Right cardiac atrium (tissue), 5 donors: ENCODE measurements at regions not wholly inside any gene's neighbourhood (a gene's known extent, or its start where the extent isn't known, plus 50 kb on each side); places are given as distances from the start of the nearest gene placed in this dataset.

Experiments
- ATAC-seq, 2 donors: fragments of 200-7000 bp; cut with Tn5 transposase; one replicate each; pipeline versions ENCODE4 v1.8.0 to v1.9.1; 2020; ENCODE audit warnings: moderate library complexity in 2 of 2, mild to moderate bottlenecking in 1 of 2
- DNase-seq, 3 donors: peaks; one replicate each; pipeline ENCODE4 v3.0.0-alpha.2; 2020
- H3K27ac ChIP-seq: one replicate; pipeline ENCODE4 v1.5.1; 2013; ENCODE audit warnings: mild to moderate bottlenecking, low read length, control low read depth, moderate library complexity
- H3K27me3 ChIP-seq: one replicate; pipeline ENCODE4 v1.6.1; 2013; ENCODE audit not compliant: control insufficient read depth, insufficient read depth
- H3K4me1 ChIP-seq: one replicate; pipeline ENCODE4 v1.6.1; 2013; ENCODE audit warnings: low read length; ENCODE audit not compliant: control insufficient read depth, insufficient read depth
- H3K4me3 ChIP-seq: one replicate; pipeline ENCODE4 v1.5.1; 2013; ENCODE audit warnings: low read length, control low read depth
- H3K9me3 ChIP-seq: one replicate; pipeline ENCODE4 v1.6.1; 2013; ENCODE audit warnings: low read length; ENCODE audit not compliant: control insufficient read depth
- WGBS: extraction: QIAGEN DNeasy Blood & Tissue Kit; methylation state at CpG from one replicate; pipeline ENCODE4 v1.1.7; 2013; 5-methylcytosine and 5-hydroxymethylcytosine counted together
- intact Hi-C, 4 donors: fragments of 100-400 bp; cut with DNase I; formaldehyde crosslinking; loops; one replicate each; pipeline versions ENCODE4 v1.11.0 to v1.14.0; 2022 to 2023
- donor health status: healthy with polysubstance abuse.
- donor health status: DM: no; HTN: yes; CAD: no.
- donor health status: DM: no; HTN: no; CAD: no.
- donor health status: DM: no; HTN: yes; CAD: no; lungs with severe emphysema.
- donor health status: DM: yes; HTN: yes; CAD: no.

GRCh38 chr5:114206640-114207039 lies 155.2 kb upstream of the KCNN2 start:
- no peaks in the 10 kb centered on the region for H3K27me3 ChIP-seq
- H3K9me3 ChIP-seq = no peaks in the 10 kb centered on the region
- no peak overlapping the region for H3K4me3 ChIP-seq
- no peaks in the 10 kb centered on the region for H3K4me1 ChIP-seq
- intact Hi-C loops = no loop called here
- 70% methylated on average over 3 of the region's 3 CpGs for WGBS
- no peak for ATAC-seq
- no peak for DNase-seq
- no peak overlapping the region for H3K27ac ChIP-seq

GRCh38 chr5:114207615-114208014 lies 154.3 kb upstream of the KCNN2 start:
- H3K27me3 ChIP-seq = no peaks in the 10 kb centered on the region
- intact Hi-C loops = no loop called here

GRCh38 chr5:114208120-114208519 lies 153.8 kb upstream of the KCNN2 start:
- intact Hi-C loops = no loop called here
- Histone ChIP-seq H3K4me3 (no peak overlapping the region), H3K9me3 (no peaks in the 10 kb centered on the region), H3K27me3 (no peaks in the 10 kb centered on the region), H3K4me1 (no peaks in the 10 kb centered on the region), H3K27ac (peak overlapping the region; percentile 48)
- WGBS = 39% methylated on average over 2 of the region's 2 CpGs
- DNase-seq = no peak
- ATAC-seq = peak in 1 of 2 donors; percentile 59

More at GRCh38 chr5:114207615-114208014, 154.3 kb upstream of the KCNN2 start:
- Histone ChIP-seq H3K9me3 (no peaks in the 10 kb centered on the region), H3K27ac (no peak overlapping the region), H3K4me1 (no peaks in the 10 kb centered on the region), H3K4me3 (no peak overlapping the region)
- ATAC-seq = peak in 1 of 2 donors; percentile 36
- DNase-seq = no peak
- 48% methylated on average over 3 of the region's 3 CpGs for WGBS

GRCh38 chr5:114208588-114208987 lies 153.3 kb upstream of the KCNN2 start:
- no peaks in the 10 kb centered on the region for H3K9me3 ChIP-seq
- 57% methylated on average over 2 of the region's 2 CpGs for WGBS
- H3K4me3 ChIP-seq = no peak overlapping the region
- no peaks in the 10 kb centered on the region for H3K4me1 ChIP-seq
- no peaks in the 10 kb centered on the region for H3K27me3 ChIP-seq
- ATAC-seq = peak in 1 of 2 donors; percentile 73
- peak overlapping the region; percentile 48 for H3K27ac ChIP-seq
- intact Hi-C loops = no loop called here
- no peak for DNase-seq

- intact Hi-C loops = no loop called here
- no peak overlapping the region for H3K4me3 ChIP-seq
- WGBS = 43% methylated on average over 3 of the region's 3 CpGs
- H3K27me3 ChIP-seq = no peaks in the 10 kb centered on the region
- no peaks in the 10 kb centered on the region for H3K9me3 ChIP-seq
- ATAC-seq (no peak), DNase-seq (no peak)
- H3K4me1 ChIP-seq = no peaks in the 10 kb centered on the region
- H3K27ac ChIP-seq = no peak overlapping the region
These were observed 151.2 kb upstream of the KCNN2 start for GRCh38 chr5:114210662-114211061.

GRCh38 chr5:114221807-114222206 lies 140.1 kb upstream of the KCNN2 start:
- H3K9me3 ChIP-seq = no peaks in the 10 kb centered on the region
- H3K4me3 ChIP-seq = no peak overlapping the region
- ATAC-seq = no peak
- DNase-seq = no peak
- H3K27ac ChIP-seq = no peak overlapping the region
- intact Hi-C loops = no loop called here
- WGBS = 88% methylated on average over 1 of the region's 1 CpG
- H3K4me1 ChIP-seq = no peaks in the 10 kb centered on the region
- no peaks in the 10 kb centered on the region for H3K27me3 ChIP-seq

GRCh38 chr5:114223866-114224265 lies 138.0 kb upstream of the KCNN2 start:
- intact Hi-C loops = no loop called here
- WGBS = 93% methylated on average over 1 of the region's 1 CpG
- Histone ChIP-seq H3K4me1 (no peaks in the 10 kb centered on the region), H3K9me3 (no peaks in the 10 kb centered on the region), H3K27ac (no peak overlapping the region), H3K4me3 (no peak overlapping the region), H3K27me3 (no peaks in the 10 kb centered on the region)
- ATAC-seq (no peak), DNase-seq (no peak)

GRCh38 chr5:114237766-114238165 lies 124.1 kb upstream of the KCNN2 start:
- DNase-seq (no peak), ATAC-seq (no peak)
- no peak overlapping the region for H3K27ac ChIP-seq
- no peaks in the 10 kb centered on the region for H3K4me1 ChIP-seq
- WGBS = 76% methylated on average over 5 of the region's 5 CpGs
- no peak overlapping the region for H3K4me3 ChIP-seq
- no peaks in the 10 kb centered on the region for H3K27me3 ChIP-seq
- no peaks in the 10 kb centered on the region for H3K9me3 ChIP-seq
- intact Hi-C loops = no loop called here

- Histone ChIP-seq H3K9me3 (no peaks in the 10 kb centered on the region), H3K27me3 (no peaks in the 10 kb centered on the region), H3K4me3 (no peak overlapping the region), H3K4me1 (no peaks in the 10 kb centered on the region), H3K27ac (no peak overlapping the region)
- intact Hi-C loops = no loop called here
- ATAC-seq = no peak
- DNase-seq = no peak
These were observed 123.0 kb upstream of the KCNN2 start for GRCh38 chr5:114238771-114239313.

- DNase-seq (no peak), ATAC-seq (no peak)
- WGBS = 84% methylated on average over 8 of the region's 8 CpGs
- no peak overlapping the region for H3K27ac ChIP-seq
- intact Hi-C loops = no loop called here
- no peaks in the 10 kb centered on the region for H3K9me3 ChIP-seq
- H3K27me3 ChIP-seq = no peaks in the 10 kb centered on the region
- no peaks in the 10 kb centered on the region for H3K4me1 ChIP-seq
- H3K4me3 ChIP-seq = no peak overlapping the region
These were observed 118.4 kb upstream of the KCNN2 start for GRCh38 chr5:114243281-114243971.

GRCh38 chr5:114243972-114244317 lies 117.9 kb upstream of the KCNN2 start:
- intact Hi-C loops = no loop called here

GRCh38 chr5:114249823-114250222 lies 112.0 kb upstream of the KCNN2 start:
- Histone ChIP-seq H3K4me3 (no peak overlapping the region), H3K9me3 (no peaks in the 10 kb centered on the region), H3K4me1 (no peaks in the 10 kb centered on the region), H3K27me3 (no peaks in the 10 kb centered on the region), H3K27ac (no peak overlapping the region)
- intact Hi-C loops = no loop called here
- DNase-seq = no peak
- 76% methylated on average over 2 of the region's 2 CpGs for WGBS
- ATAC-seq = no peak

More at GRCh38 chr5:114243972-114244317, 117.9 kb upstream of the KCNN2 start:
- H3K9me3 ChIP-seq = no peaks in the 10 kb centered on the region
- DNase-seq (no peak), ATAC-seq (no peak)
- no peaks in the 10 kb centered on the region for H3K27me3 ChIP-seq
- no peaks in the 10 kb centered on the region for H3K4me1 ChIP-seq
- H3K4me3 ChIP-seq = no peak overlapping the region
- 58% methylated on average over 1 of the region's 1 CpG for WGBS
- no peak overlapping the region for H3K27ac ChIP-seq
